Stimulated activated CD4-positive, alpha-beta T cell treated with anti-CD3 and anti-CD28 coated beads, Interleukin-12 subunit alpha, Interleukin-12 subunit beta, amount 100 ng/mL, for 24 hours (primary cell): ENCODE measurements at regions not wholly inside any gene's neighbourhood (a gene's known extent, or its start where the extent isn't known, plus 50 kb on each side); places are given as distances from the start of the nearest gene placed in this dataset.
A peak's percentile ranks its signal among the peaks of the same experiment; 100 is the strongest.
"Not testable (repeated sequence)": the region's sequence is repeated elsewhere in the genome, so short reads cannot be mapped to it uniquely, and the experiment has no call there.

Experiments
- DNase-seq, 2 experiments: peaks; one replicate each; pipeline ENCODE4 v3.0.0-alpha.2; 2020; ENCODE audit warnings: low read depth in 2 of 2

- DNase-seq = no peak
These were observed 480.2 kb upstream of the RUNX1 start for GRCh38 chr21:35529171-35529863.

DNA sequence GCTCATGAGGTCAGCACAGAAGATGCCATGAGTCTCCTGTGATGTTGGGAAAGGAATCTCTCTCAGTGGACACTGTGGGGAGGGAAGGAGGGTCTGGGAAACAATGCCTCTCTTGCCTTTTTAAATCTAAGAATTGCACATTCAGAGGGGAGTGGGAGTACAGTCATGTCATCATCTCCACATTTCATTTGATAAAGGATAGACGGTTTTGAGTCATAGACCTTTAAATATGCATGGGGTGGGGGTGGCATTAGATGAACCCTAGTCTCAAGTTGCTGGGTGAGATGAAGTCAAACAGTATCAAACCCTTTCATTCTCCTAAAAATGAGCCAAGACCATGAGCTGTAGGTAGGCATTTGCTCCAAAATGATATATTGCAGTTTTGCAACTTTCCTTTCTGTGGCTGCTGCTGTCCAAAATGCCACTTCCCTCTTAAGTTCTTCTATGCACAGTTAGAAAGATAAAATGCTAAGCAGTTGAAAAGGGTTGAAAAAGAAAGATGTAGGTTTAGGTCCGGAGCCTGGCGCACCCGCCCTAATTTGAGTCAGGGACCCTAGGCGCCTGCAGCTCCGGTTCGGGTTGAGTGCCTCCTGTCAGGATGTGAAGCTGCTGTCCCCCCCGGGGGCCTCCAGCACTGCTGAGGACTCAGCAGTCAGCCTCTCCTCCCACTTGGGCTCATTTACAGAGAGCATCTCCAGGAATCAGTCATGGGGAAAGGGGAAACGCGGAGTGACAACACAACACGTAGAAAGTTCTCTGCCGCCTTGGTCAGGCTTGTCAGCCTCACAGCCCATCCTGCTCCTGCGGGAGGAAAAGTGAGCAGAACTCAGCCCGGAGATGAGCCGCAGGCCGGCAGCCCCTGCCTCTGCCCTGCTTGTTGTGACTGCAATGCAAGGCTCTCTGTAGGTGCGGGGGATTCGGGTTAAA is 479.3 kb upstream of the RUNX1 start:
- peak in 1 of 2 experiments; percentile 26 for DNase-seq

GRCh38 chr21:35527358-35527757 is 478.3 kb upstream of the RUNX1 start:
- DNase-seq = no peak

GRCh38 chr21:35525443-35525842 is 476.3 kb upstream of the RUNX1 start:
- no peak for DNase-seq

DNA sequence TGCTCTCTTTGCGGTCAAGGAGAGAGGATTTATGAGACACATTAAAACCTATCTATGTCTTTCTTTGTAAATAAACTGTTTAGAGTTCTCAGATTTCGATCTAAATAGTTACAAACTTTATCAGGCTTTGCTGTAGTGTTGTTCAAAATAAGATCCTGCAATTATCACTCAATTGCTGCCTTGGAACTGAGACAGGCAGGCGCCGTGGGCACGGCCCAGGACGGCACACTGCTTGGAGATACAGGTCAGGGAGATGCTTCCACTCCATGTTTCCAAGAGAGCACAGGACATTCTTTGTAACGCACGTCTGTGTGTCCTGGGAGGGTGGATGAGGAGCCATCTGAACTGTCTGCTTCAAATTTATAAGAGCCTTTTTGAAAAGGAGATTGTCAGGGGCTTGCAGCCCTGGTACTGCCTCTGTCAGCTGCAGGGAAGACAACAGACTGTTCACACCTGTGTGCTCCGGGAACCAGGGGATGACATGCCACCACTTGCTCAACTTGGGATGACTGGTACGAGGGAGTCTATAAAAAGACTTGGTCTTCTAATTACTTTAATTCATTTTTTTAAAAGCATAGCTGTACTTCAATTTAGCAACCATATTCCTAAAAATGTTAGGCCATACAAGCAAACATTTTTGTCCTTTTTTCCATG is 472.9 kb upstream of the RUNX1 start:
- no peak for DNase-seq

- DNase-seq = no peak
These were observed 472.2 kb upstream of the RUNX1 start for GRCh38 chr21:35521293-35521692.

DNA sequence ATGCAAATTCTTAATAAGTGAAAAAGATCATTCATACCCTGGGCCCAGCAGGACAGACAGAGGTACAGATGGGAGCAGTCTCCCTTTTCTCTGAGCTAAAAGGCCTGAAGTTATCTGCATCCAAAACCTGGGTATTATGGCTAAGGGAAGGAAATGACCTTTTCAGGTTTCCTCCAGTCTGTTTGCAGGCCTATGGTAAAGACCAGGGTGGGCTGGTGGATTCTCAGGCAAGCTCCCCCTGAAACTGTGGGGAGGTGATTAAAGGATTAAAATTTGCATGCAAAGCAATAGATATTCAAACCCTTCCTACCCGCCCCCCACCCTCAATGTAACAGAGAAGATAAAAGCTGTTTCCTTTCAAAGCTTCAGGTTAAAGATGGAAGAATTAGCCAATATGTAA is 471.8 kb upstream of the RUNX1 start:
- DNase-seq = no peak

DNA sequence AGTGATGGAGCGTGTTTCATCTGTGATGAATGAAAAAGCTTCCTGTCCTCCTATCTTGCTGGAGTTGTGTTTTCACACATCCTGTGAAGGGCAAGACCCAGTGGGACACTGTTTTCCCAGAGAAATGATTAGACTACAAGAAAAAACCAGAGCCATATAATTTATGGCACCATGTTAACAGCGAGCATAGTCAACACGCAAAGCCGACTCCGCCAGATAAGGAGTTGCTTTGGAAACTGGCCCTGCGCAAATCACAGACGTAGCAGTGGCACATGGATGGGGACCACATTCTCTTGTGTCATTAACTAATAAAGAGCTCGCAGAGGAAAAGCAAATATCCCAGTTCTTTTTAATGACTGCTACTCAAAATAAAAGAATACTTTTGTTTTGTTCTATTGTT is 471.2 kb upstream of the RUNX1 start:
- DNase-seq = no peak

DNA sequence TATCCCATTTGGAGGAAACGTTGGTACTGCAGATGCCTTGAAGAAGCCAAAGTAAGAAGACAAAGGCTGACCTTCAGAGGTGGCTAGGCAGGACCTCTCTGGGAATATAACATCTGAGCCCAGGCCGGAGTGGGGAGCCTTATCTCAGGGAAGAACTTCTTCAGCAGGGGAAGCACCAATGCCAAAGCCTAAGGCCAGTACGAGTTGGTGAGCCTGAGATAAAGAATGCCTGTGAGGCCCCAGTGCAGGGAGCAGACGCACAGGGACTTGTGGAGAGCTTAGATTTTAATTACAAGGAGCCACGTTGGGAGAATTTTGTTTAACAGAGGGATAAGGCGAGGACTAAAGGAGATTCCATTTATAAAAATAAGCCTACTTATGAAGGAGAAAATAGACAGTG is 468.8 kb upstream of the RUNX1 start:
- no peak for DNase-seq

DNA sequence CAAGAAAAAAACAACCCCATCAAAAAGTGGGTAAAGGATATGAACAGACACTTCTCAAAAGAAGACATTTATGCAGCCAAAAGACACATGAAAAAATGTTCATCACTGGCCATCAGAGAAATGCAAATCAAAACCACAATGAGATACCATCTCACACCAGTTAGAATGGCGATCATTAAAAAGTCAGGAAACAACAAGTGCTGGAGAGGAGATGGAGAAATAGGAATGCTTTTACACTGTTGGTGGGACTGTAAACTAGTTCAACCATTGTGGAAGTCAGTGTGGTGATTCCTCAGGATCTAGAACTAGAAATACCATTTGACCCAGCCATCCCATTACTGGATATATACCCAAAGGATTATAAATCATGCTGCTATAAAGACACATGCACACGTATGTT is 467.2 kb upstream of the RUNX1 start:
- not testable (repeated sequence) for DNase-seq

GRCh38 chr21:35512346-35512745 is 463.2 kb upstream of the RUNX1 start:
- DNase-seq = no peak

- DNase-seq = no peak
These were observed 462.6 kb upstream of the RUNX1 start for GRCh38 chr21:35511696-35512162.

GRCh38 chr21:35510957-35511695 is 462.0 kb upstream of the RUNX1 start:
- no peak for DNase-seq

- DNase-seq = no peak
These were observed 461.2 kb upstream of the RUNX1 start for GRCh38 chr21:35510294-35510693.

DNA sequence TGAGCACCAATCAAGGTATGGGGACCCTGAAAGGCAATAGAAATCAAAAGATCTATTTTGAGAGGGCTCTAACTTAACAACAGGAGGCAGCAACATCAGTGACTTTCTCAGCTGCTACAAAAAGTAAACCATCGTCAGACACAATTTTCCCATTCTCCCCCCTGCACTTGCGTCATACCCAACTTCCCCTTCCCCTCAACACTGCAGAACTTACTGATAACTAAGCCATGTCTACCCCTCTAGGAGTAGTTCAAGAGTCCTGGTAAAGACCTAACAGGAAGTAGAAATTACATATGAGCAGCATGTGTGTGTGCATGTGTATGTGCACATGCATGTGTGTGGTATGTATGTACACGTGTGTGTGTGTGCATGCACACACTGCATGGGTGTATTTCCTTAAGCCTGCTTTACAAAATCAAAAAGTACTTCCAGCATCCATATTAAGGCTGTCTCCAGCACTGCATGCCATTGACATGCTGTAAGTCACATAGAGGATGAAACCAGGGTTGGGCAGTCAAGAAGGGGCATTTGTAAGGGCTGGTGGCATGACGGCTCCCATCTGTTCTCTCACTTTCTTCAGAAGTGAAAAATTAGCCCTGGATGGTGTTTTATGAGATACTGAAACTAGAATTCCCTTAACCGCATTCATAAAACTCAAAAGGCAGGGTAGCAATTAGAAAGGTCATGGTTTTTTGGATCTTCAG is 460.1 kb upstream of the RUNX1 start:
- no peak for DNase-seq

GRCh38 chr21:35508139-35508888 is 459.2 kb upstream of the RUNX1 start:
- no peak for DNase-seq

DNA sequence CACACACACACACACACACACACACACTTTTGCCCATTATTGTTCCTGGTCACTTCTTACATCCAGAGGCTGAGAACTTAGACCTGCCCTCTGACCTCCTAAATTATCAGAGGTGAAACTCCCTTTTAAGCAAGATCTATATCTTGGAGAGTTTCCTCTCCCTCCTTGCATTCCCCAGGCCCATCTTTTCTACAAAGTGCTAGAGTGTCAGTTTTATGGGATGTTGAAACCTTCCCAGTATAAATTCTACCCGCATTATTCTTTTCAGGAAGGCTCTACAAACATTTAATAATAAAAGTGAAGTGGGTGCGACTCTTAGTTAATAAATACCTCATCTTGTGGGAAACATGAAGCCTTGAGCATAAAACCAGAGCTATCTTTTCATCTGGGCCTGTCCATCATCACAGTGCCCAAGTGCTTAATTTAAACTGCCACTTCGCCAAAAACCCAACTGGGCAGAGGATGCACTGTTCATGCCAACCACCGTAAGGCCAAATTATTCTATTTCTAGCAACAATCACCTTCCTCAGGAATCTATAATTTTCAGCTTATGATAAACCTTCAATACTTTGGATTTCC is 458.2 kb upstream of the RUNX1 start:
- DNase-seq = no peak

DNA sequence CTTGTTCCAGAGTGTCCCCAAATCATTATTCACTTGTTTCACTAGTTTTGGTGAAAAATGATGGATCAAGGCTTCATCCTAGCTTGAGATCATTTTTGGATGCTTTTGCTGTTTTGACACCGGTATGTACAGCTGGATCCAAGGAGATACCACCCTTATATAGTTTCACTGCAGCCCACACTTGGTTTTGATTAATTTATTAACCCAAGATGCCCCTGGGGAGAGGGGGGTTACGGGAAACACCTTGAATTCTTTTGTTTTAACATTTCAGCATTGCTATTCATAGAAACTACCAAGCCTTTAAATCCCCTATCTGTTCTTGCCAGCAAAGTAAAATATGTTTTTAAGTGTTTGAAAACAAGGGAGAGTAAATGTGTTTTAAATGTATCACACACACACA is 457.7 kb upstream of the RUNX1 start:
- no peak for DNase-seq

DNA sequence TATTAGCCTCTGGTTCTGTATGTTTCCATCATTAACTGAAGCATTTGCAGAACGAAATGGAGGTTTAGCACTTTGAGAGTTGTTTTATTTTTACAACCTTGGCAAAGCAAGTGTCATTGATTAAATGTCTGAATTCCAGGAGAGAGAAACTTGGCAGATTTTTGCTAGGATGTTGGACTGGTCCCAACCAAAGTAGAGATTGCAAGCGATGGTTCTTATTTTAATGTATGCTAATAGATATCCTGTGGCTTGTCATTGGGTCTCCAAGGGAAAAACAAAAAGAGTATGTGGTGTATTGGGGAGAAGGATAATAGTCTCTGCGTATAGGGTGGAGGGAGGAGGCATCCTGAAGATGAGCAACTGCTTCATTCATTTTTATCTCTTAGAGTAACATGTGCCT is 457.2 kb upstream of the RUNX1 start:
- DNase-seq = no peak

DNA sequence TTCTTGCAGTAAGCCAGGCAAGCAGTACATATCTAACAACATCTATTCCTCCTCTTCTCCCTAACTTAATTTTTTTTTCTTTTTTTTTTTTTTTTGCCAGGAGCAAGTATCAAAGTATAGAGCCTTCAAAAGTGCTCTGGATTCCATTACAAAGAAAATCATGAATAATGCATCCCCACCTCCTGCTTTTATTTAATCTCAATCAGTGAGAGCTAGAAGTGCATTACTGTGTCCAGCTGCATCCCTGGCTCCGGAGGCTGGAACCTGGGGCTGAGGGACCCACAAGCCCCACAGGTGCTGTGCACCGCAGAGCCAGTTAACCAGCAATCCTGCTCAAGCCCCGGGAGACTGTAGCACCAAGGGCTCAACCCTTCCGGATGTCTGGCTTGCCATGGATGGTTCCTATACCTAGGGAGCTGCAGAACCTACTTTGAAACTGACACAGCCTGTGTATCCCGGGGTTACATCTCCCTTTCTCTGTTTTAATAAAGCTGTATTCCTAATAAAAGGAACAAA is 455.9 kb upstream of the RUNX1 start:
- DNase-seq = no peak
